Esophagus squamous epithelium (tissue), 5 donors: ENCODE measurements at regions not wholly inside any gene's neighbourhood (a gene's known extent, or its start where the extent isn't known, plus 50 kb on each side); places are given as distances from the start of the nearest gene placed in this dataset.
A peak's percentile ranks its signal among the peaks of the same experiment; 100 is the strongest.

Experiments used
- DNase-seq: peaks from one replicate; lab custom pipeline; 2025; lab: John Stamatoyannopoulos, UW
- H3K27ac ChIP-seq, 4 donors: fragments of 200-600 bp; sonication (generic); one replicate each; pipeline ENCODE4 v1.5.1; 2016 to 2019; ENCODE audit warnings: mild to moderate bottlenecking in 1 of 4
- H3K27me3 ChIP-seq, 4 donors: fragments of 200-600 bp; sonication (generic); 1 replicate in 3 of 4; 2 replicates in 1 of 4; pipeline versions ENCODE4 v1.5.1 to v1.6.0; 2017 to 2021; ENCODE audit warnings: antibody characterized with exemption in 1 of 4
- H3K36me3 ChIP-seq, 3 donors: fragments of 200-600 bp; sonication (generic); one replicate each; pipeline ENCODE4 v1.5.1; 2016 to 2019
- H3K4me1 ChIP-seq, 3 donors: fragments of 200-600 bp; sonication (generic); one replicate each; pipeline ENCODE4 v1.5.1; 2017 to 2019
- H3K4me3 ChIP-seq, 4 donors: fragments of 200-600 bp; sonication (generic); 1 replicate in 3 of 4; 2 replicates in 1 of 4; pipeline ENCODE4 v1.5.1; 2016 to 2019; ENCODE audit warnings: mild to moderate bottlenecking in 2 of 4, moderate library complexity in 1 of 4
- H3K9me3 ChIP-seq, 3 donors: fragments of 200-600 bp; sonication (generic); one replicate each; pipeline ENCODE4 v1.5.1; 2016 to 2019
- CTCF ChIP-seq, 6 experiments: fragments of 450-650 bp in 4 of 6; fragments of 200-600 bp in 2 of 6; sonication (generic) in 2 of 6; IDR thresholded peaks; one replicate each; pipeline ENCODE4 v1.5.1; 2016 to 2019; ENCODE audit warnings: antibody characterized with exemption in 6 of 6, mild to moderate bottlenecking in 4 of 6, moderate library complexity in 4 of 6
- POLR2A ChIP-seq, 4 donors: fragments of 450-650 bp; IDR thresholded peaks; one replicate each; pipeline ENCODE4 v1.6.1; 2017; ENCODE audit warnings: antibody characterized with exemption in 4 of 4, mild to moderate bottlenecking in 4 of 4, moderate library complexity in 3 of 4
- WGBS, 2 donors: methylation state at CpG; one replicate each; pipeline ENCODE4 v1.1.5; 2018; 5-methylcytosine and 5-hydroxymethylcytosine counted together
- intact Hi-C: fragments of 100-400 bp; cut with DNase I; formaldehyde crosslinking; loops from one replicate; pipeline ENCODE4 v1.15.0; 2022
- donor health status: DM: yes; HTN: yes; CAD: no.

GRCh38 chr5:87110721-87111120, 157.0 kb upstream of the RASA1 start:
- no peak for DNase-seq
- WGBS, 2 donors, result 58 to 79% methylated on average over 2 of the region's 2 CpGs
- no peak for TF ChIP-seq POLR2A (IDR thresholded peaks at IDR 0.05)
- TF ChIP-seq CTCF (IDR thresholded peaks at IDR 0.05), result no peak
- no peak overlapping the region for H3K27ac ChIP-seq
- intact Hi-C loops, result no loop called here
- no peaks in the 10 kb centered on the region for H3K4me1 ChIP-seq
- no peaks in the 10 kb centered on the region for H3K36me3 ChIP-seq
- no peaks in the 10 kb centered on the region for H3K27me3 ChIP-seq
- H3K4me3 ChIP-seq, result no peak overlapping the region
- no peaks in the 10 kb centered on the region for H3K9me3 ChIP-seq

- intact Hi-C loops, result no loop called here
- 44 to 66% methylated on average over 3 of the region's 3 CpGs for WGBS, 2 donors
- Histone ChIP-seq H3K4me1 (no peaks in the 10 kb centered on the region), H3K9me3 (no peaks in the 10 kb centered on the region), H3K27ac (no peak overlapping the region), H3K36me3 (no peaks in the 10 kb centered on the region), H3K27me3 (no peaks in the 10 kb centered on the region), H3K4me3 (no peak overlapping the region)
- TF ChIP-seq CTCF (IDR thresholded peaks at IDR 0.05), result no peak
- TF ChIP-seq POLR2A (IDR thresholded peaks at IDR 0.05), result no peak
- DNase-seq, result no peak
Observed at GRCh38 chr5:87113861-87114260, 153.8 kb upstream of the RASA1 start.

GRCh38 chr5:87114631-87115030, 153.1 kb upstream of the RASA1 start:
- Histone ChIP-seq H3K9me3 (no peaks in the 10 kb centered on the region), H3K36me3 (no peaks in the 10 kb centered on the region), H3K27me3 (no peaks in the 10 kb centered on the region), H3K27ac (peak overlapping the region in 1 of 4 donors; percentile 40), H3K4me3 (no peak overlapping the region), H3K4me1 (peaks cover 0 to under 1% (median 0%) of the 10 kb centered on the region in 3 donors)
- 76 to 78% methylated on average over 4 of the region's 4 CpGs for WGBS, 2 donors
- TF ChIP-seq POLR2A (IDR thresholded peaks at IDR 0.05), result no peak
- no peak for TF ChIP-seq CTCF (IDR thresholded peaks at IDR 0.05)
- DNase-seq, result no peak
- intact Hi-C loops, result no loop called here

GRCh38 chr5:87115839-87116364, 151.8 kb upstream of the RASA1 start:
- DNase-seq, result no peak
- TF ChIP-seq POLR2A (IDR thresholded peaks at IDR 0.05), result no peak
- no peak for TF ChIP-seq CTCF (IDR thresholded peaks at IDR 0.05)
- no peaks in the 10 kb centered on the region for H3K27me3 ChIP-seq
- H3K4me1 ChIP-seq, result peaks cover 0 to 14% (median 12%) of the 10 kb centered on the region in 3 donors
- H3K4me3 ChIP-seq, result no peak overlapping the region
- peak overlapping the region in 1 of 4 donors; percentile 40 for H3K27ac ChIP-seq
- intact Hi-C loops, result no loop called here
- 75 to 84% methylated on average over 3 of the region's 3 CpGs for WGBS, 2 donors
- H3K36me3 ChIP-seq, result no peaks in the 10 kb centered on the region
- H3K9me3 ChIP-seq, result no peaks in the 10 kb centered on the region

GRCh38 chr5:87116825-87117512, 150.7 kb upstream of the RASA1 start:
- Histone ChIP-seq H3K4me3 (no peak overlapping the region), H3K36me3 (no peaks in the 10 kb centered on the region), H3K4me1 (peaks cover 0 to 24% (median 16%) of the 10 kb centered on the region in 3 donors), H3K27me3 (no peaks in the 10 kb centered on the region), H3K9me3 (no peaks in the 10 kb centered on the region), H3K27ac (peak overlapping the region in 1 of 4 donors; percentile 21)
- intact Hi-C loops, result no loop called here
- no peak for DNase-seq
- 78 to 87% methylated on average over 2 of the region's 2 CpGs for WGBS, 2 donors
- TF ChIP-seq CTCF (IDR thresholded peaks at IDR 0.05) (no peak), POLR2A (IDR thresholded peaks at IDR 0.05) (no peak)
